NCI-H345 (cell line): ENCODE measurements at regions not wholly inside any gene's neighbourhood (a gene's known extent, or its start where the extent isn't known, plus 50 kb on each side); places are given as distances from the start of the nearest gene placed in this dataset.
"Not testable (repeated sequence)": the region's sequence is repeated elsewhere in the genome, so short reads cannot be mapped to it uniquely, and the experiment has no call there.

ENCODE experiments used
- DNase-seq: peaks from one replicate; lab custom pipeline; 2025; lab: John Stamatoyannopoulos, UW

DNA sequence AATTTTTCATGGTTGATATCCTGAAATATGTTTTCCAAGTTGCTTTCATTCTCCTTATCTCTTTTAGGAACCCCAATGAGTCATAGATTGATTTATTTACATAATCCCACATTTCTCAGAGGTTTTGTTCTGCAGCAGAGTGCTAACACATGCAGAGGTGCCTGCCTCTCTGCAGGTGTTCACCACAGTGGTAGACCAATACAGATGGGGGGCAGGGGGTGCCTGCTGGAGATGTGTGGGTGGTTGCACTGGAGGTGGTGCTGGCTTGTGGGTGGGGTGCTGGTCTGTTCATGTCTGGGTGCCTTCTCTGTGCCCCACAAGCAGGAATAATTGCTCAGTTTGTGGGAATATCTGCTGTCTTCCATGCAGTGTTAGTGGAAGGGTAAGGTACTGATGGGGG lies 131.1 kb downstream of the JRKL start:
- DNase-seq = no peak

DNA sequence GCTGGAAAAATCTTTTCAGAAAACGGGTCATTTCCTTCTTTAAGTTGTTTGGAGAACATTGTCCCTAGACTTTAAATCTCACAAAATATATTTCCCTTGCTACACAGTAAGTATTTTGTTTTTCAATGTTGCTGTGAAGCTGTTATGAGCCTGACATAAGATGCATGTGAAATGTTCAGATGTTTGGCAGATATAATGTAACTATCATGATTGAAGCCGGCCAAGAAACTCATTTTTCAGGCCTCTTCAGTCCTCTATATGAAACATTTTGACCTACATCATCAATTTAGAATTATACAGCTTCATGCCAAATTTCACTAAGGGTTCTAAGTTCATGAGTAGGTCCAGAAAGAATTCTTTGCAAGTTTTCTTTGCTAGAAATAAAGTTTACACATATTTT lies 133.8 kb downstream of the JRKL start:
- DNase-seq = no peak

DNA sequence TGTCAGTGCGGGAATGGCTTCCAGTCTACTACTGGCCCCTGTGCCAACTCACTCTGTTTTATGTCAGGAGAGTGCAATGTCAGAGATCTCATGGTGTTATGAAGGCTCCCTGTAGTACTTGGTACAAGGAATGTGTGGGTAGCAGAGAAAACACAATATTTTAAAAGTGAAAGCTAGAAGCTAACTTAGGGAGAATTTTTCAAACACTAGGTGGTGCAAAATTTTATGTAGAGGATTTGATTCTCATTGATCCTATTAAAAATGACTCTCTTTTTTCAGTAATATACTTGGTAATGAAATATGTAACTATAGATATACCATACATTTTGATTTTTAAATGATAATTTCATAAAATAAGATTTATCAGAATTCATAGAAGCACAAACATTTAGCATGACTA lies 134.7 kb downstream of the JRKL start:
- DNase-seq = no peak

DNA sequence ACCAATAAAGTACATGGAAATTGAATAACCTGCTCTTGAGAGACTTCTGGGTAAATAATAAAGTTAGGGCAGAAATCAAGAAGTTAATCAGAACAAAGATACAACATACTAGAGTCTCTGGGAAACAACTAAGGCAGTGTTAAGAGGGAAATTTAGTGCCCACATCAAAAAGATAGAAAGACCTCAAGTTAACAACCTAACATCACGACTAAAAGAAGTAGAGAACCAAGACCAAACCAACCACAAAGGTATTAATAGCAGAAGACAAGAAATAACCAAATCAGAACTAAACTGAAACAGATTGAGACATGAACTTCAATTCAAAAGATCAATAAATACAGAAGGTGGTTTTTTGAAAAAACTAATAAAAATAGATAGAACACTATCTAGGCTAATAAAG lies 140.7 kb downstream of the JRKL start:
- DNase-seq = no peak

DNA sequence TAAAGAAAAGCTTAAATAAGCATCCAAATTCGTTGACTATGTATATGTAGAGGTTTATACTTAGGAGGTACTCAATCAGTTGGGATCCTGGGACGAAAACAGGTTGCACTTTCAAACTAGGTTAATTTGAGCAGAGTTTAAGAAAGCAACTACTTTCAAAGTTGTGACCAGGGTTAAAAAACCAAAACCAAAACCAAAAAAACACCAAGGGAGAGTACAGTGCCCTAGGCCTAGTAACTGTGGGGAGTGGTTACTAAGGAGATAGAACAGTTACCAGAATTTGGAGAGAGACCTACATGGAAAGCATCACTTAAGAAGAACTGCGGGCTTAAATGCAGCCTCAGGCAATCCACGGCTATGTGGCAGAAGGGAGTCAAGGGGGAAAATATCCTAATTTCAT lies 148.3 kb downstream of the JRKL start:
- DNase-seq = no peak

DNA sequence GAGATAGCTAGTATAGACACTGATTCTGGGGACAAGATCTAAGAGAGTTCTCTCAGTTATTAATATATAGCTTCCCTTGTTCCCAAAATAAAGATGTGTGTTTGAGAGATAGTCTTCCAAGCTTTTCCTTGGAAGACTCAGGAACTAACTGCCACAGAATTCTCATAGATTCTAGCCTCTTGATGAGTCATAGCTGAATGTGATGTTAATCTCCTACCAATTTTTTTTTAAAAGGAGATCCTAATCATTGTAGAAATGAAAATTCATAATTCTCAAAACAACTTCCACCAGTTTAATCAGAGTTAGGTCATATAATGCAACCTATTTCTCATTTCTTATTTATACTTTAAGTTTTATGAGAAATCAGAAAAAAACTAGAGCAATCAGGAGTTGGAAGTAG lies 148.8 kb downstream of the JRKL start:
- no peak for DNase-seq

DNA sequence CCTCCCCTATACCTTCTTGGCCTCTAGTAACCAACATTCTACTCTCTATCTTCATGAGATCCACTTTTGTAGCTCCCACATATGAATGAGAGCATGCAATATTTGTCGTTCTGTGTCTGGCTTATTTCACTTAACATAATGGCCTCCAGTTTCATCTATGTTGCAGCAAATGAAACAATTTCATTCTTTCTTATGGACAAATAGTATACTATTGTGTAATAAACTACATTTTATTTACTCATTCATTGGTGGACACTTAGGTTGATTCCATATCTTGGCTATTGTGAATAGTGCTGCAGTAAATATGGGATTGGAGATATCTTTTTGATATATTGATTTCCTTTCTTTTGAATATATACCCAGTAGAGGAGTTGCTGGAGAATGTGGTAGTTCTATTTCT lies 151.1 kb downstream of the JRKL start:
- DNase-seq = no peak

DNA sequence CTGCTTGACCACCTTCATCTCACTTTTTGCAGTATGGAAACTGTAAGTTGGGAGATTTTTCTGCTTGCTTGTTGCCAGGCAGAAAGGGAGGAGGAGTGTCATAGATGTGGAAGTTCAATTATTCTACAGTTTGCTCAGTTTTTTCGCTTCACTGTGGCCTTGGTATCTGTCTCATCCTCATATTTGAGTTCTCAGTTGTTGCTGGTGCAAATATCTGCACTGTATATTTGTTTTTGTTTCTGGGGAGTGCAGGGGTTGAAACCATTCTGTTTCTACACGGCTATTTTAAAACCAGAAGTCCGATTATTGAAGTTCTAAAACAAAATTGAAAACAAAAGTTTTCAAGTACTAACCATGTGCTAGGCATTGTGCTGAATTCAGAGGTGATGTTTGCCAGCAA lies 153.4 kb downstream of the JRKL start:
- no peak for DNase-seq

DNA sequence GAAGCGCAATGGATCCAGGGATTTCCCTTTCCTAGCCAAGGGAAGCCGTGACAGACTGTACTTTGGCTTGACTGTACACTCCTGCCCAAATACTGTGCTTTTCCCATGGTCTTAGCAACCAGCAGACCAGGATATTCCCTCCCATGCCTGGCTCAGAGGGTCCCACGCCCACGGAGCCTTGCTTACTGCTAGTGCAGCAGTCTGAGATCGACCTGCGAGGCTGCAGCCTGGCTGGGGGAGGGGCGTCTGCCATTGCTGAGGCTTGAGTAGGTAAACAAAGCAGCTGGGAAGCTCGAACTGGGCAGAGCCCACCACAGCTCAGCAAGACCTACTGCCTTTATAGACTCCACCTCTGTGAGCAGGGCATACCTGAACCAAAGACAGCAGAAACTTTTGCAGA lies 155.4 kb downstream of the JRKL start:
- DNase-seq = not testable (repeated sequence)

DNA sequence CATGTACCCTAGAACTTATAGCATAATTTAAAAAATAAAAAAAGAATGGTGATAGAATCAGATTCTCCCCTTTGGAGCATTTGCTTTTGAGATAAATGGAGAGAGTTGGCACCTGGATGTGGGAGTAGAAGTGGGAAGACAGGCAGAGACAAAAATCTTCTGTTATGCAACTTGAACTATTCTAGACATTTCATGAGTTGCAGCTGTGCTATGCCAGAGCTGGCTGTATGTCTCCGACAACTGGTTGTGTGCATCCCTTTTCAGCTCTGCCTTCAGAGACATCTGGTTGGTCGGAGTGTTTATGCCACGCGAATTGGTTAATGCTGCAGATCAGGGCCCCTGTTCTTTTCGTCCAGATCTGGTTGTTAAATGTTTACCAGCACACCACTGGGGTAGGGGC lies 161.3 kb downstream of the JRKL start:
- no peak for DNase-seq

DNA sequence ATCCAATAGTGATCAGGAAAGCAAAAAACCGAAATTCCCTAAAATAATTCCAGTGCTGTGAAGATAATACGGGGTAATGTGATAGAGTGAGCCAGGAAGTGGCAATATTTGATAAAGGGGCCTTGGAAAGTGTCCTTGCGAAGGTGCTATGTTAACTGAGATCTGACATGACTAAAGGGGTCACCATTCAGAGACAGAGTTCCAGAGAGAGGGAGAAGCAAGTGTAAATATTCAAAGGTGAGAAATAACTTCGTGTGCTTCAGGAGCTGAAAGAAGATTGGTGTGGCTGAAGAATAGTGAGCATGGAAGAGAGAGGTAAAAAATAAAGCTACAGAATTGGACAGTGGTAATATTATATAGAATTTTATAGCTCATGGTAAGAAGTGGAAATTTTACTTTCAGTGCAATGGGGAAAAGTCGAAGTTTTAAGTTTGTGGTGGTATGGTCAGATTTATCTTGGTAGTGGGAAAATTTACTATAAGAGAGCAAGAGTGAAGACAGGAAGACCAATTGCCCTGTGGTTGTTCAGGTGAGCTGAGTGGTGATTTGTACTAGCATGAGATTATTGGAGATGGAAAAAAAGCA lies 164.5 kb downstream of the JRKL start:
- DNase-seq = no peak

DNA sequence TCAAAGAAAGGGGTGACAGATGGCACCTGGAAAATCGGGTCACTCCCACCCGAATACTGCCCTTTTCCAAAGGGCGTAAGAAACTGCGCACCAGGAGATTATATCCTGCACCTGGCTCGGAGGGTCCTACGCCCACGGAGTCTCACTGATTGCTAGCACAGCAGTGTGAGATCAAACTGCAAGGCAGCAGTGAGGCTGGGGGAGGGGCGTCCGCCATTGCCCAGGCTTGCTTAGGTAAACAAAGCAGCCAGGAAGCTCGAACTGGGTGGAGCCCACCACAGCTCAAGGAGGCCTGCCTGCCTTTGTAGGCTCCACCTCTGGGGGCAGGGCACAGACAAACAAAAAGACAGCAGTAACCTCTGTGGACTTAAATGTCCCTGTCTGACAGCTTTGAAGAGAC lies 166.0 kb downstream of the JRKL start:
- not testable (repeated sequence) for DNase-seq

DNA sequence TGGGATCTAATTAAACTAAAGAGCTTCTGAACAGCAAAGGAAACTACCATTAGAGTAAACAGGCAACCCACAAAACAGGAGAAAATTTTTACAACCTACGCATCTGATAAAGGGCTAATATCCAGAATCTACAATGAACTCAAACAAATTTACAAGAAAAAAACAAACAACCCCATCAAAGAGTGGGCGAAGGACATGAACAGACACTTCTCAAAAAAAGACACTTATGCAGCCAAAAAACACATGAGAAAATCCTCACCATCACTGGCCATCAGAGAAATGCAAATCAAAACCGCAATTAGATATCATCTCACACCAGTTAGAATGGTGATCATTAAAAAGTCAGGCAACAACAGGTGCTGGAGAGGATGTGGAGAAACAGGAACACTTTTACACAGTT lies 170.9 kb downstream of the JRKL start:
- DNase-seq = not testable (repeated sequence)

DNA sequence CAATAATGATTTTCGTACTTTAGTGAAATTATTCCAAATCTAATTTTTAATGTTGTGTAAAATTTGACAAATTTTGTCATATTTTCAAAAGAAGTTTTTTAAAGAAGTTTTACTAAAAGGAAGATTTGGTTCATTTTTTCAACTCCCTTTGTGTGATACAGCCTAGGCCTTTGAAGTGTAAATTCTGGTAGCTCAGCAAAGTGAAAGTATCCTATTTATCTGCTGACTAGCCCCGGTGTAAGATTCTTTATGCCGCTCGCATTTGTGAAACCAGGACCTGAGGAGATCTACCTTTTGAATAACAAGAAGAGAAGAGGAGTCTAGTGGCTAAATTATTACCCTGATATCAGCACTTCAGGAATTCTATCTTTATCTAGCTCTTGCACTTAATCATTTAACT lies 177.4 kb downstream of the JRKL start:
- no peak for DNase-seq

DNA sequence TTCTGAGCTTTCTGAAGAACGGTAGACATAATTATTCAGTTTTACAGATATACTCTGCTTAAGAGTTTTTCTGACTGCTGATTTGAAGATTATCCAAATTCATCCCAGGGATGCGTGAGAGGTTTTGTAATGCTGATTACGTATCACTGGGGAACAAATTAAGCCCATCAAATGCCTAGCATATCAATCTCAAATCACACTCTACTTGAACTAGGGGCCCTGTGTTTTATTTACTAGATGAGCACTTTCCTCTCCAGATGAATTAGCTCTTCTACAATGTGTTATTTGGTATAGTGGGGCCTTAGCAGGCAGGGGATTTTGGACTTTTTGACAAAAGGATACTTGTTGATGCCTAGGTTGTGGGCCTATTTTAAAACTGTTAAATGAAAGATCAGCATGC lies 177.9 kb downstream of the JRKL start:
- no peak for DNase-seq

DNA sequence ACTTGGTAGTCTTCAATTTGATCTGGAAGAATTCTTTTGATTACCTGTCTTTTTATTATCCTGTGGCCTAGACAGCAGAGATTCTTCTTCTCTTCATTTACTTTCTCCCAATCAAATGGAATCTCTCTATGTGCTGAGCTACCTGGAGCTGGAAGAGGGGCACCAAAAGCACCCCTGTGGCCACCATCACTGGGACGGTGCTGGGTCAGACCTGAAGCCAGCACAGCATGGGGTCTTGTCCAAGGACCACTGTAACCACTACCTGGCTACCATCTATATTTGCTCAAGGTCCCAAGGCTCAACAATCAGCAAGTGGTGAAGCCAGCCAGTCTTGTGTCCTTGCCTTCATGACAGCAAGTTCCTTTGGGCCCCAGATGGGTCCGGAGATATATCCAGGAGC lies 186.6 kb downstream of the JRKL start:
- no peak for DNase-seq

DNA sequence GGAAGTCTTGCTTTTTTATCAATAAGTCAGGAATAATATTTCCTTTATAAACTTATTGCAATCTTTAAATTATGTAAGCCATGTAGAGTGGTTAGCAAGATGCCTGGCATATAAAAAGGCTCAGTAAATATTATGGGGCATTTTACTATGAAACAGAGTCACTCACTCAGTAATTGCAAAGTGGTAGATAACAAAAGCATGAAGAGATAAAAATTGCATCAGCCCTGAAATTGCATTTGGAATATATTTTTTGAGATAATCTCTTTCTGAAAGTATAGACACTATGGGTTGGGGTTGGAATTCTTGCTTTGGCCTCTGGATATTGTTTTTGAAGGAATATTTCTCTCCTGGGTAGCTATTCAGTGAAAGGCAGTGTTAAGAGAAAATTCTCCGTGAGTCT lies 188.6 kb downstream of the JRKL start:
- DNase-seq = no peak

DNA sequence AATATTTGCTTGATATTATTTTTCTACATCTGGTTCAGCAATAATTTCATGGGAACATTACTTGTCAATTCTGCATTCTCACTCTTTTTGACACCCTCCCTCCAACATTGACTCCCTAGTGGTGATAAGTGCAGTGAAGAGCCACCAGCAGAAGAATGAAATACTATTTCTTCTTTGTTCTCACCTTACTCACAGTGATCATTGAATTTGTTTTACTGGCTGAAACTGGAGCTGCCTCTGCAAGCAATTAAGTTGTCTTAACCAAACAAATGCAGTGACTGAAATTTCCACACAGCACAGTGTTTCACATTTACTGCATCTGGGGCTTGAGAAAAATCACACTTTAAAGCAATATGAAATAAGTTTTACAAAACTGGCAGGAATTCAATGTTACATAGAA lies 189.8 kb downstream of the JRKL start:
- DNase-seq = peak; percentile 34

DNA sequence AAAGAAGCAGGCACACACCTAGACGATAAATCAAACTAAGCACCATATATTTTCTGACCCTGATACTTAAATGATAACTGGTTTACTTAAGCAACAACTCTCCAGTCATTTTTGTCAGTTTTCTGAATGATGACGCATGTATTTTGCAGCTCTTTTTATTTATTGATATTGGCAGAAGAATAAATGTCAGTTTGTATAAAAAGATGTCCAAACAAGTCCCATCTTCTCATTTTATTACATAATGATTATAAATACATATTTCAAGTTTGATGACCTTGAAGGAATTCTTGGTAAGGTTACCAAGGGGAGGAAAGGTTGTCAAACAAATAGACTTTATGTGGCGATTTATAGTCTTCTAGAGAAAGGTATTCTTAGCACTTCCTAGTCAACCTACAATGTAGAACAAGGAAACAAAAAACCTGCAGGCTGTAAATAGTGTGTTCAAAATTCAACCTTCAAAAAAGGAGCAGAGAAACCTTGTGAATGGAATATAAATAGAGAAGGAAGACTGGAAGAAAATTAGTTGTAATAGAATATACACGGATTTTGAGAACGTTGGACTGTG lies 190.7 kb downstream of the JRKL start:
- DNase-seq = no peak

DNA sequence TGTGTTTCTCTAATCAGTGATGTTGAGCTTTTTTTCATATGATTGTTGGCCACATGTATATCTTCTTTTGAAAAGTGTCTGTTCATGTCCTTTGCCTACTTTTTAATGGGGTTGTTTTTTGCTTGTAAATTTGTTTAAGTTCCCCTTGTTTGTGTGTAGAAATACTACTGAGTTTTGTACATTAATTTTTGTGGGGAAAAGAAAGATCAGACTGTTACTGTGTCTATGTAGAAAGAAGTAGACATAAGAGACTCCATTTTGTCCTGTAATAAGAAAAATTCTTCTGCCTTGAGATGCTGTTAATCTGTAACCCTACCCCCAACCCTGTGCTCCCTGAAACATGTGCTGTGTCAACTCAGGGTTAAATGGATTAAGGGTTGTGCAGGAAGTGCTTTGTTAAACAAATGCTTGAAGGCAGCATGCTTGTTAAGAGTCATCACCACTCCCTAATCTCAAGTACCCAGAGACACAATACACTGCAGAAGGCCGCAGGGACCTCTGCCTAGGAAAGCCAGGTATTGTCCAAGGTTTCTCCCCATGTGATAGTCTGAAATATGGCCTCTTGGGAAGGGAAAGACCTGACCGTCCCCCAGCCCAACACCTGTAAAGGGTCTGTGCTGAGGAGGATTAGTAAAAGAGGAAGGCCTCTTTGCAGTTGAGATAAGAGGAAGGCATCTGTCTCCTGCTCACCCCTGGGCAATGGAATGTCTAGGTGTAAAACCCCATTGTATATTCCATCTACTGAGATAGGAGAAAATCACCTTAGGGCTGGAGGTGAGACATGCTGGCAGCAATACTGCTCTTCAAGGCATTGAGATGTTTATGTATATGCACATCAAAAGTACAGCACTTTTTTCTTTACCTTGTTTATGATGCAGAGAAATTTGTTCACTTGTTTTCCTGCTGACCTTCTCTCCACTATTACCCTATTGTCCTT lies 196.4 kb downstream of the JRKL start:
- DNase-seq = not testable (repeated sequence)

DNA sequence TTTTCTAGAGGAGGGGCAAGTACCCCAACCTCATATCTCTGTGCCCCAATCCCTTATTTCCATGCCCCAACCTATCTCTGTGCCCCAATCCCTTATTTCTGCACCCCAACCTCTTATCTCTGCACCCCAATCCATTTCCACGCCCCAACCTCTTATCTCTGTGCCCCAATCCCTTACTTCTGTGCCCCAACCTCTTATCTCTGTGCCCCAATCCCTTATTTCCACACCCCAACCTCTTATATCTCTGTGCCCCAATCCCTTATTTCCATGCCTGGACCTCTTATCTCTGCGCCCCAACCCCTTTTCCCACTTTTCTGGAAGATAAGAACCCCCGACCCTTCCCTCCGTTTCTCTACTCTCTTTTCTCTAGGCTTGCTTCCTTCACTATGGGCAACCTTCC lies 199.0 kb downstream of the JRKL start:
- DNase-seq = not testable (repeated sequence)

DNA sequence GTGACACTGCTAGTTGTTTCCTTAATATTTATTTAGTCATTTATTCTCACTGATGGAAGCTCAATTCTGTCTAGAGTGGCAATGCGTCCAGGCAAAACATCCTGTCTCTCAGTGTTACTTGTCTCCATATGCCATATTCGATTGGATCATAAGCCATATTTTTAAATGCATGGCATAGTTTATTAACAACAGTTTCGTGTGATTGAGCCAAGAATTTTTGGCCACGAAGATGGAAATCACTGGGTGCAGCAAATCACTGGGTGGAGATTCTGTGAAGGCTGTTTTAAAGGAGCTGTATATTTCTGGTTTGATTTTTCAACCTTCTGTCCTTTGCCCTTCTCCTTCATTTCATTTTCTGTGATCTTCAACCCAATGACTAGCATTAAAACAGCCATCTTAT lies 205.2 kb downstream of the JRKL start:
- no peak for DNase-seq

DNA sequence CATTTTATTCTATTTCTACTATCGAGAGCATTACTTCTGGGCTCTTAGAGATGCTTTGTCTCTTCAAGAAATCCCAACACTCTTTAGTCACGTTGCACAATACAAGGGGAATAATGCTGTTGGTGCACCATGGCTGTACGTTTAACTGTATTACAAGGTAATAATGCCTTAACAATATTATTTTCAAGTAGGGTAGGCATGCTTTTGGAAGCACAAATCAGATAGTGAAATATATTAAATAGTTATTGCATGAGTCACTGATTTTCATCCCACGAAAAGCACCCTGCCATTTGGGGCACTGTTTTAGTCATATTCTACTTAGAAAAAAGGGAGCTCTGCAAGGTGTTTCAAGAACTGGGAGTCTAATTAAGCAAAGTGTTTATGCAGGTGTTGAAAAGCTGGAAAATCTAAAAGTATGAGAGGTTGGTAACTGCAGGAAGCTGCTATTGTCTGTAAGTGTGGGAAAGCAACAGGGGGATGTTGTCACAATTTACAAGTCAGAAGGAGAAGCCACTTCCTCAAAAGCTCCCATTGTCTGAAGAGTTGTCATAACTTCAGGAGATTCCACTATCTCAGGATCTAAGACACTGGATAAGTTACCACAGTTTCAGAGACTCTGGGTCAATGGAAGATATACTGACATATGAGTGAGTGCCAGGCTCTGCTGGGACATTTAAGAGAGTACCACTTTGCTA lies 218.2 kb downstream of the JRKL start:
- DNase-seq = no peak
